Stimulated activated naive CD8-positive, alpha-beta T cell treated with anti-CD3 and anti-CD28 coated beads, Interleukin-15, amount 100 ng/mL, for 72 hours (primary cell): ENCODE measurements at regions not wholly inside any gene's neighbourhood (a gene's known extent, or its start where the extent isn't known, plus 50 kb on each side); places are given as distances from the start of the nearest gene placed in this dataset.
A peak's percentile ranks its signal among the peaks of the same experiment; 100 is the strongest.

Experiments used
- ATAC-seq: fragments of 150-1000 bp; cut with Tn5 transposase; 2 replicates; pipeline ENCODE4 v1.10.0; 2021; ENCODE audit warnings: mild to moderate bottlenecking, moderate library complexity
- DNase-seq, 2 donors: peaks; one replicate each; pipeline ENCODE4 v3.0.0; 2021 to 2022
- H3K27ac Mint-ChIP-seq, 2 donors: one replicate each; pipeline ENCODE4 v1.8.0; 2022; ENCODE audit warnings: mild to moderate bottlenecking in 2 of 2, mixed read lengths in 2 of 2, moderate library complexity in 2 of 2
- H3K27me3 Mint-ChIP-seq: one replicate; pipeline ENCODE4 v1.8.0; 2022; ENCODE audit warnings: mixed read lengths
- H3K4me1 Mint-ChIP-seq: one replicate; pipeline ENCODE4 v1.8.0; 2022; ENCODE audit warnings: mild to moderate bottlenecking, mixed read lengths
- H3K4me3 Mint-ChIP-seq, 2 donors: one replicate each; pipeline ENCODE4 v1.8.0; 2022; ENCODE audit warnings: mild to moderate bottlenecking in 2 of 2, mixed read lengths in 2 of 2, moderate library complexity in 1 of 2
- H3K9me3 Mint-ChIP-seq, 2 donors: one replicate each; pipeline ENCODE4 v1.8.0; 2022; ENCODE audit warnings: mixed read lengths in 2 of 2

- Mint-ChIP-seq H3K27ac (no peak overlapping the region), H3K9me3 (peaks cover 6 to 13% of the 10 kb centered on the region in 2 donors), H3K4me3 (no peak overlapping the region), H3K4me1 (no peaks in the 10 kb centered on the region), H3K27me3 (no peaks in the 10 kb centered on the region)
- DNase-seq (no peak), ATAC-seq (no peak)
Measured at GRCh38 chr6:81638366-81638765, 114.1 kb downstream of the TENT5A start.

GRCh38 chr6:81636930-81637568, 115.4 kb downstream of the TENT5A start:
- Mint-ChIP-seq H3K27ac (no peak overlapping the region), H3K9me3 (peaks cover 6 to 13% of the 10 kb centered on the region in 2 donors), H3K4me3 (no peak overlapping the region), H3K4me1 (no peaks in the 10 kb centered on the region), H3K27me3 (no peaks in the 10 kb centered on the region)
- ATAC-seq (no peak), DNase-seq (no peak)

- no peak overlapping the region for H3K4me3 Mint-ChIP-seq
- H3K9me3 Mint-ChIP-seq: peaks cover 14 to 19% of the 10 kb centered on the region in 2 donors
- ATAC-seq (no peak), DNase-seq (no peak)
- H3K4me1 Mint-ChIP-seq: no peaks in the 10 kb centered on the region
- H3K27me3 Mint-ChIP-seq: no peaks in the 10 kb centered on the region
- H3K27ac Mint-ChIP-seq: no peak overlapping the region
Measured at GRCh38 chr6:81634155-81634880, 118.2 kb downstream of the TENT5A start.

GRCh38 chr6:81633391-81633790, 119.1 kb downstream of the TENT5A start:
- no peak for ATAC-seq
- H3K27me3 Mint-ChIP-seq: no peaks in the 10 kb centered on the region
- H3K4me1 Mint-ChIP-seq: no peaks in the 10 kb centered on the region
- H3K9me3 Mint-ChIP-seq: peaks cover 14 to 19% of the 10 kb centered on the region in 2 donors
- DNase-seq: no peak
- no peak overlapping the region for H3K4me3 Mint-ChIP-seq
- H3K27ac Mint-ChIP-seq: no peak overlapping the region

- no peak overlapping the region for H3K4me3 Mint-ChIP-seq
- DNase-seq (no peak), ATAC-seq (no peak)
- peaks cover 14 to 15% of the 10 kb centered on the region in 2 donors for H3K9me3 Mint-ChIP-seq
- H3K27ac Mint-ChIP-seq: no peak overlapping the region
- no peaks in the 10 kb centered on the region for H3K4me1 Mint-ChIP-seq
- H3K27me3 Mint-ChIP-seq: no peaks in the 10 kb centered on the region
Measured at GRCh38 chr6:81630719-81631118, 121.8 kb downstream of the TENT5A start.

GRCh38 chr6:81625216-81625615, 127.3 kb downstream of the TENT5A start:
- peaks cover 5 to 6% of the 10 kb centered on the region in 2 donors for H3K9me3 Mint-ChIP-seq
- ATAC-seq: no peak

GRCh38 chr6:81624453-81624852, 128.0 kb downstream of the TENT5A start:
- DNase-seq: no peak
- H3K4me1 Mint-ChIP-seq: no peaks in the 10 kb centered on the region

More at GRCh38 chr6:81625216-81625615, 127.3 kb downstream of the TENT5A start:
- H3K27ac Mint-ChIP-seq: no peak overlapping the region
- DNase-seq: no peak
- no peaks in the 10 kb centered on the region for H3K27me3 Mint-ChIP-seq
- H3K4me3 Mint-ChIP-seq: no peak overlapping the region
- H3K4me1 Mint-ChIP-seq: no peaks in the 10 kb centered on the region

GRCh38 chr6:81623106-81623759, 129.2 kb downstream of the TENT5A start:
- Mint-ChIP-seq H3K27ac (no peak overlapping the region), H3K4me1 (no peaks in the 10 kb centered on the region)

More at GRCh38 chr6:81624453-81624852, 128.0 kb downstream of the TENT5A start:
- Mint-ChIP-seq H3K9me3 (peaks cover 5 to 6% of the 10 kb centered on the region in 2 donors), H3K27ac (no peak overlapping the region), H3K4me3 (no peak overlapping the region), H3K27me3 (no peaks in the 10 kb centered on the region)
- no peak for ATAC-seq

GRCh38 chr6:81621816-81622395, 130.6 kb downstream of the TENT5A start:
- no peak for ATAC-seq
- Mint-ChIP-seq H3K9me3 (peaks cover 5 to 6% of the 10 kb centered on the region in 2 donors), H3K27ac (no peak overlapping the region), H3K4me3 (no peak overlapping the region), H3K27me3 (no peaks in the 10 kb centered on the region), H3K4me1 (no peaks in the 10 kb centered on the region)
- no peak for DNase-seq

More at GRCh38 chr6:81623106-81623759, 129.2 kb downstream of the TENT5A start:
- H3K27me3 Mint-ChIP-seq: no peaks in the 10 kb centered on the region
- peaks cover 5 to 6% of the 10 kb centered on the region in 2 donors for H3K9me3 Mint-ChIP-seq
- H3K4me3 Mint-ChIP-seq: no peak overlapping the region
- DNase-seq (no peak), ATAC-seq (no peak)

- ATAC-seq: no peak
- DNase-seq: no peak
- H3K4me1 Mint-ChIP-seq: no peaks in the 10 kb centered on the region
- H3K27ac Mint-ChIP-seq: no peak overlapping the region
- H3K4me3 Mint-ChIP-seq: no peak overlapping the region
- no peaks in the 10 kb centered on the region for H3K9me3 Mint-ChIP-seq
- H3K27me3 Mint-ChIP-seq: no peaks in the 10 kb centered on the region
Measured at GRCh38 chr6:81614292-81614691, 138.2 kb downstream of the TENT5A start.

GRCh38 chr6:81613606-81614005, 138.9 kb downstream of the TENT5A start:
- Mint-ChIP-seq H3K4me3 (no peak overlapping the region), H3K27me3 (no peaks in the 10 kb centered on the region), H3K4me1 (no peaks in the 10 kb centered on the region), H3K9me3 (no peaks in the 10 kb centered on the region), H3K27ac (peak overlapping the region in 1 of 2 donors; percentile 68)
- ATAC-seq (no peak), DNase-seq (no peak)

GRCh38 chr6:81612136-81612535, 140.3 kb downstream of the TENT5A start:
- H3K27me3 Mint-ChIP-seq: no peaks in the 10 kb centered on the region
- H3K4me3 Mint-ChIP-seq: no peak overlapping the region
- no peaks in the 10 kb centered on the region for H3K4me1 Mint-ChIP-seq
- ATAC-seq (no peak), DNase-seq (no peak)
- no peak overlapping the region for H3K27ac Mint-ChIP-seq
- H3K9me3 Mint-ChIP-seq: no peaks in the 10 kb centered on the region

- Mint-ChIP-seq H3K27ac (no peak overlapping the region), H3K9me3 (no peaks in the 10 kb centered on the region), H3K4me3 (no peak overlapping the region), H3K4me1 (no peaks in the 10 kb centered on the region), H3K27me3 (no peaks in the 10 kb centered on the region)
- ATAC-seq (no peak), DNase-seq (no peak)
Measured at GRCh38 chr6:81609736-81610135, 142.7 kb downstream of the TENT5A start.

GRCh38 chr6:81608776-81609175, 143.7 kb downstream of the TENT5A start:
- H3K27ac Mint-ChIP-seq: no peak overlapping the region
- no peak for DNase-seq
- H3K4me1 Mint-ChIP-seq: no peaks in the 10 kb centered on the region
- H3K27me3 Mint-ChIP-seq: no peaks in the 10 kb centered on the region
- no peak for ATAC-seq
- peaks cover 0 to 8% of the 10 kb centered on the region in 2 donors for H3K9me3 Mint-ChIP-seq
- no peak overlapping the region for H3K4me3 Mint-ChIP-seq

GRCh38 chr6:81606965-81607381, 145.5 kb downstream of the TENT5A start:
- no peak for ATAC-seq
- H3K4me3 Mint-ChIP-seq: no peak overlapping the region
- H3K27ac Mint-ChIP-seq: no peak overlapping the region
- no peak for DNase-seq
- H3K9me3 Mint-ChIP-seq: peaks cover 4 to 12% of the 10 kb centered on the region in 2 donors
- no peaks in the 10 kb centered on the region for H3K27me3 Mint-ChIP-seq
- H3K4me1 Mint-ChIP-seq: no peaks in the 10 kb centered on the region

GRCh38 chr6:81605526-81605925, 147.0 kb downstream of the TENT5A start:
- Mint-ChIP-seq H3K4me1 (no peaks in the 10 kb centered on the region), H3K4me3 (no peak overlapping the region), H3K27ac (no peak overlapping the region), H3K9me3 (peaks cover 4 to 12% of the 10 kb centered on the region in 2 donors), H3K27me3 (no peaks in the 10 kb centered on the region)
- DNase-seq: no peak
- no peak for ATAC-seq
